A549 (cell line): ENCODE measurements at regions not wholly inside any gene's neighbourhood (a gene's known extent, or its start where the extent isn't known, plus 50 kb on each side); places are given as distances from the start of the nearest gene placed in this dataset.

Source experiments
- EP300 ChIP-seq, 2 experiments: fragments of >200 bp; sonication (Bioruptor Twin); formaldehyde crosslinking; IDR thresholded peaks; 2 replicates in 1 of 2; 3 replicates in 1 of 2; pipeline ENCODE4 v1.6.1; 2016 to 2017
- HES2 ChIP-seq: fragments of >200 bp; sonication (Bioruptor Twin); formaldehyde crosslinking; IDR thresholded peaks from 2 replicates; pipeline ENCODE4 v1.6.1; 2016
- HEYL ChIP-seq: fragments of 250-450 bp; sonication (Bioruptor Pico); IDR thresholded peaks from 2 replicates; pipeline ENCODE4 v1.8.0; 2021; ENCODE audit warnings: mild to moderate bottlenecking, moderate library complexity
- KDM5A ChIP-seq: fragments of 200-600 bp; sonication (generic); IDR thresholded peaks from 2 replicates; pipeline ENCODE4 v1.6.1; 2016; ENCODE audit warnings: antibody characterized with exemption, mild to moderate bottlenecking
- MAFK ChIP-seq: fragments of 450-650 bp; IDR thresholded peaks from 2 replicates; pipeline ENCODE4 v1.6.1; 2014; ENCODE audit not compliant: partially characterized antibody
- MAX ChIP-seq: IDR thresholded peaks from 2 replicates; pipeline ENCODE4 v1.6.1; 2012
- NFE2L2 ChIP-seq: fragments of 150-350 bp; conservative IDR thresholded peaks from 2 replicates; pipeline ENCODE4 v1.6.1; 2014; ENCODE audit warnings: low read length
- POLR2A ChIP-seq: IDR thresholded peaks from 2 replicates; pipeline ENCODE4 v1.6.1; 2012; ENCODE audit warnings: mild to moderate bottlenecking, low read length
- REST ChIP-seq: fragments of 200-600 bp; sonication (generic); IDR thresholded peaks from 2 replicates; pipeline ENCODE4 v1.6.1; 2016; ENCODE audit warnings: antibody characterized with exemption, mild to moderate bottlenecking, moderate library complexity
- RFX5 ChIP-seq: fragments of 450-650 bp; IDR thresholded peaks from 2 replicates; pipeline ENCODE4 v1.7.1; 2014; ENCODE audit warnings: antibody characterized with exemption, mild to moderate bottlenecking, moderate library complexity
- RNF2 ChIP-seq: fragments of 200-600 bp; sonication (generic); IDR thresholded peaks from 2 replicates; pipeline ENCODE4 v1.6.1; 2016; ENCODE audit warnings: low read depth, mild to moderate bottlenecking, antibody characterized with exemption, moderate library complexity, borderline replicate concordance
- USF2 ChIP-seq: fragments of 450-650 bp; IDR thresholded peaks from 2 replicates; pipeline ENCODE4 v1.6.1; 2014; ENCODE audit warnings: antibody characterized with exemption
- ZFP36 ChIP-seq: fragments of 450-650 bp; IDR thresholded peaks from 2 replicates; pipeline ENCODE4 v1.6.1; 2014; ENCODE audit warnings: borderline replicate concordance; ENCODE audit not compliant: partially characterized antibody
- TF ChIP-seq, protein P1 (sequence below): fragments of >200 bp; sonication (Bioruptor Twin); formaldehyde crosslinking; IDR thresholded peaks from 3 replicates; pipeline ENCODE4 v1.5.1; 2016

DNA sequence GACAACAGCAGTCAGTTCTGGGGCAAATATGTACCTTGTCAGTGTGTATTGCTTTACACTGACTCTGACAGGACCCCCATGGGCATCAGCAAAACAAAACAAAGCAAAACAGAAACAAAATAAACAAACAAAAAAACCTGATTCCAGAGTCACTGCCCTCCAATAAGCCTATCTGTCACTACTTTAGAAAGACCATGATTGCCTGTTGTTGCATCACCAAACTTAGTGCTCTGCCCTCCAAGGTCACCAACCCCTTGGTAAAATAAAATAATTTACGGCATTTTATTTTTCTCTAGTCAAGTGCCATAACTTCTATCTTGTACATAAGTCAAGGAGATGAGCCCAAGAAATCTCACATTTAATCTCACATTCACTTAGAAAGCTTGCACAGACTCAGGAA lies 120.9 kb upstream of the ADAMTS3 start:
- TF ChIP-seq USF2, result no peak
- TF ChIP-seq REST, result no peak
- TF ChIP-seq, protein P1, sequence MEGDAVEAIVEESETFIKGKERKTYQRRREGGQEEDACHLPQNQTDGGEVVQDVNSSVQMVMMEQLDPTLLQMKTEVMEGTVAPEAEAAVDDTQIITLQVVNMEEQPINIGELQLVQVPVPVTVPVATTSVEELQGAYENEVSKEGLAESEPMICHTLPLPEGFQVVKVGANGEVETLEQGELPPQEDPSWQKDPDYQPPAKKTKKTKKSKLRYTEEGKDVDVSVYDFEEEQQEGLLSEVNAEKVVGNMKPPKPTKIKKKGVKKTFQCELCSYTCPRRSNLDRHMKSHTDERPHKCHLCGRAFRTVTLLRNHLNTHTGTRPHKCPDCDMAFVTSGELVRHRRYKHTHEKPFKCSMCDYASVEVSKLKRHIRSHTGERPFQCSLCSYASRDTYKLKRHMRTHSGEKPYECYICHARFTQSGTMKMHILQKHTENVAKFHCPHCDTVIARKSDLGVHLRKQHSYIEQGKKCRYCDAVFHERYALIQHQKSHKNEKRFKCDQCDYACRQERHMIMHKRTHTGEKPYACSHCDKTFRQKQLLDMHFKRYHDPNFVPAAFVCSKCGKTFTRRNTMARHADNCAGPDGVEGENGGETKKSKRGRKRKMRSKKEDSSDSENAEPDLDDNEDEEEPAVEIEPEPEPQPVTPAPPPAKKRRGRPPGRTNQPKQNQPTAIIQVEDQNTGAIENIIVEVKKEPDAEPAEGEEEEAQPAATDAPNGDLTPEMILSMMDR, result no peak
- no peak for TF ChIP-seq HES2
- TF ChIP-seq MAX, result no peak
- no peak for TF ChIP-seq RNF2
- no peak for TF ChIP-seq HEYL
- TF ChIP-seq RFX5, result no peak
- TF ChIP-seq POLR2A, result no peak
- TF ChIP-seq NFE2L2, result no peak
- TF ChIP-seq MAFK, result no peak
- no peak for TF ChIP-seq ZFP36
- no peak for TF ChIP-seq EP300 (IDR thresholded peaks at IDR 0.05)
- TF ChIP-seq KDM5A, result no peak
